B cell (primary cell): ENCODE measurements at regions not wholly inside any gene's neighbourhood (a gene's known extent, or its start where the extent isn't known, plus 50 kb on each side); places are given as distances from the start of the nearest gene placed in this dataset.

Experiments
- ATAC-seq: fragments of 200-7000 bp; cut with Tn5 transposase; one replicate; pipeline ENCODE4 v1.10.0; 2021; ENCODE audit warnings: low read depth, mild to moderate bottlenecking, moderate number of reproducible peaks, moderate library complexity
- CTCF ChIA-PET: fragments of 350-600 bp; sonication (Branson Sonifier 250); formaldehyde crosslinking; loops from one replicate; lab custom pipeline; 2021; ENCODE audit warnings: antibody characterized with exemption, inconsistent platforms; lab: Charles Lee
- POLR2A ChIA-PET: fragments of 350-600 bp; sonication (Branson Sonifier 250); formaldehyde crosslinking; loops from one replicate; lab custom pipeline; 2021; ENCODE audit warnings: antibody characterized with exemption; lab: Charles Lee
- DNase-seq: peaks from one replicate; pipeline ENCODE4 v3.0.0; 2013
- H2AFZ ChIP-seq: 2 replicates; pipeline ENCODE4 v1.6.1; 2012; ENCODE audit warnings: mild to moderate bottlenecking, low read depth, low read length; ENCODE audit not compliant: insufficient read depth, poor library complexity, severe bottlenecking
- H3K27ac ChIP-seq, 2 donors: 1 replicate in 1 of 2; 2 replicates in 1 of 2; pipeline ENCODE4 v1.5.1; 2012 to 2013; ENCODE audit warnings: low read length in 2 of 2, mild to moderate bottlenecking in 2 of 2, moderate library complexity in 1 of 2
- H3K27me3 ChIP-seq, 4 experiments: fragments of 200-600 bp in 1 of 4; sonication (generic) in 1 of 4; replicated peaks in 1 of 4; 1 replicate in 2 of 4; 2 replicates in 2 of 4; pipeline versions ENCODE4 v1.6.1 to v1.7.0; 2013 to 2016; ENCODE audit warnings: low read length in 3 of 4, mild to moderate bottlenecking in 2 of 4, mixed read lengths in 1 of 4, moderate library complexity in 1 of 4; ENCODE audit not compliant: insufficient read depth in 4 of 4, control insufficient read depth in 3 of 4; ENCODE audit errors: control extremely low read depth in 1 of 4
- H3K36me3 ChIP-seq, 2 experiments: replicated peaks in 1 of 2; 1 replicate in 1 of 2; 2 replicates in 1 of 2; pipeline versions ENCODE4 v1.6.1 to v1.7.1; 2013; ENCODE audit warnings: low read length in 1 of 2; ENCODE audit not compliant: insufficient read depth in 2 of 2, control insufficient read depth in 1 of 2; ENCODE audit errors: control extremely low read depth in 1 of 2, extremely low read depth in 1 of 2
- H3K4me1 ChIP-seq, 2 donors: fragments of 200-600 bp in 1 of 2; sonication (generic) in 1 of 2; 1 replicate in 1 of 2; 2 replicates in 1 of 2; pipeline versions ENCODE4 v1.5.1 to v1.6.1; 2013 to 2017; ENCODE audit warnings: low read length in 2 of 2; ENCODE audit not compliant: control insufficient read depth in 2 of 2, insufficient read depth in 2 of 2
- H3K4me2 ChIP-seq: replicated peaks from 2 replicates; pipeline ENCODE3; 2012; ENCODE audit warnings: mild to moderate bottlenecking, low read depth, low read length; ENCODE audit not compliant: poor library complexity, severe bottlenecking
- H3K4me3 ChIP-seq, 5 experiments: fragments of 200-600 bp in 1 of 5; sonication (generic) in 1 of 5; 1 replicate in 3 of 5; 2 replicates in 2 of 5; pipeline versions ENCODE4 v1.5.1 to v1.7.0; 2011 to 2016; ENCODE audit warnings: low read length in 4 of 5, mild to moderate bottlenecking in 4 of 5, low read depth in 2 of 5, control low read depth in 1 of 5, moderate library complexity in 1 of 5; ENCODE audit not compliant: insufficient read depth in 1 of 5; ENCODE audit errors: control extremely low read depth in 1 of 5, extremely low read depth in 1 of 5
- H3K79me2 ChIP-seq: fragments of 200-600 bp; sonication (generic); one replicate; pipeline ENCODE4 v1.6.0; 2016; ENCODE audit warnings: low read length; ENCODE audit not compliant: control insufficient read depth, insufficient read depth
- H3K9ac ChIP-seq: fragments of 200-600 bp; sonication (generic); 2 replicates; pipeline ENCODE4 v1.6.1; 2017; ENCODE audit warnings: mild to moderate bottlenecking, low read length, moderate library complexity
- H3K9me3 ChIP-seq, 3 donors: one replicate each; pipeline versions ENCODE4 v1.6.1 to v1.7.1; 2013; ENCODE audit warnings: low read length in 2 of 3; ENCODE audit not compliant: control insufficient read depth in 2 of 3, insufficient read depth in 1 of 3; ENCODE audit errors: control extremely low read depth in 1 of 3
- H4K20me1 ChIP-seq: 2 replicates; pipeline ENCODE4 v1.6.0; 2012; ENCODE audit warnings: mild to moderate bottlenecking, low read length; ENCODE audit not compliant: insufficient read depth, control insufficient read depth, poor library complexity, severe bottlenecking
- H3K27ac Mint-ChIP-seq: one replicate; pipeline ENCODE4 v1.8.0; 2021; ENCODE audit warnings: mixed read lengths
- H3K27me3 Mint-ChIP-seq: one replicate; pipeline ENCODE4 v1.8.0; 2021; ENCODE audit warnings: mixed read lengths
- H3K4me1 Mint-ChIP-seq: one replicate; pipeline ENCODE4 v1.8.0; 2021; ENCODE audit warnings: mixed read lengths
- H3K4me3 Mint-ChIP-seq: one replicate; pipeline ENCODE4 v1.8.0; 2021; ENCODE audit warnings: mixed read lengths
- H3K9me3 Mint-ChIP-seq: one replicate; pipeline ENCODE4 v1.8.0; 2022; ENCODE audit warnings: mixed read lengths; ENCODE audit not compliant: insufficient read depth
- CTCF ChIP-seq: fragments of 200-600 bp; IDR thresholded peaks from one replicate; pipeline ENCODE4 v1.8.0; 2022; ENCODE audit warnings: antibody characterized with exemption, mild to moderate bottlenecking
- EZH2 ChIP-seq: IDR thresholded peaks from 2 replicates; pipeline ENCODE4 v1.6.1; 2012; ENCODE audit warnings: borderline replicate concordance, low read depth, mild to moderate bottlenecking, moderate library complexity, low read length; ENCODE audit not compliant: insufficient read depth, poor library complexity, severe bottlenecking
- WGBS: methylation state at CpG from one replicate; pipeline ENCODE4 v1.1.5; 2013; ENCODE audit warnings: missing lambda C conversion rate; ENCODE audit not compliant: insufficient coverage; 5-methylcytosine and 5-hydroxymethylcytosine counted together
- intact Hi-C: fragments of 100-400 bp; cut with micrococcal nuclease; formaldehyde crosslinking; loops from one replicate; pipeline ENCODE4 v1.10.0; 2022

GRCh38 chr3:22371036-22371435 is 620.0 kb upstream of the ZNF385D start:
- Mint-ChIP-seq H3K9me3 (no peaks in the 10 kb centered on the region), H3K4me1 (peaks cover 4% of the 10 kb centered on the region), H3K27me3 (peaks cover 34% of the 10 kb centered on the region), H3K4me3 (no peak overlapping the region), H3K27ac (no peak overlapping the region)
- TF ChIP-seq CTCF (no peak), EZH2 (no peak)
- DNase-seq (no peak), ATAC-seq (no peak)
- H3K27ac ChIP-seq: no peak overlapping the region
- no peak overlapping the region for H3K9ac ChIP-seq
- H3K4me1 ChIP-seq: no peaks in the 10 kb centered on the region
- ChIA-PET POLR2A (no interaction called here), CTCF (no interaction called here)
- 39% methylated on average over 7 of the region's 8 CpGs for WGBS
- H3K27me3 ChIP-seq: peaks cover 0 to 10% (median 3%) of the 10 kb centered on the region in 4 experiments
- H3K9me3 ChIP-seq: peaks cover 0 to 3% (median 0%) of the 10 kb centered on the region in 3 donors
- H3K36me3 ChIP-seq: no peaks in the 10 kb centered on the region
- no peaks in the 10 kb centered on the region for H4K20me1 ChIP-seq
- intact Hi-C loops: no loop called here
- H3K79me2 ChIP-seq: no peaks in the 10 kb centered on the region
- H3K4me2 ChIP-seq: no peak overlapping the region
- no peak overlapping the region for H2AFZ ChIP-seq
- no peak overlapping the region for H3K4me3 ChIP-seq

- Mint-ChIP-seq H3K9me3 (no peaks in the 10 kb centered on the region), H3K4me1 (peaks cover 4% of the 10 kb centered on the region), H3K27ac (no peak overlapping the region), H3K27me3 (peaks cover 34% of the 10 kb centered on the region), H3K4me3 (no peak overlapping the region)
- WGBS: 9% methylated on average over 18 of the region's 23 CpGs
- no peak for DNase-seq
- H3K27me3 ChIP-seq: peaks cover 0 to 10% (median 3%) of the 10 kb centered on the region in 4 experiments
- H2AFZ ChIP-seq: no peak overlapping the region
- CTCF ChIA-PET: no interaction called here
- no peaks in the 10 kb centered on the region for H4K20me1 ChIP-seq
- H3K27ac ChIP-seq: no peak overlapping the region
- H3K9ac ChIP-seq: no peak overlapping the region
- H3K4me2 ChIP-seq: no peak overlapping the region
- no peaks in the 10 kb centered on the region for H3K79me2 ChIP-seq
- no peak overlapping the region for H3K4me3 ChIP-seq
- no peak for TF ChIP-seq CTCF
- TF ChIP-seq EZH2: no peak
- no peak for ATAC-seq
- no peaks in the 10 kb centered on the region for H3K4me1 ChIP-seq
- peaks cover 0 to 3% (median 0%) of the 10 kb centered on the region in 3 donors for H3K9me3 ChIP-seq
- intact Hi-C loops: no loop called here
- no peaks in the 10 kb centered on the region for H3K36me3 ChIP-seq
- POLR2A ChIA-PET: no interaction called here
Observed at GRCh38 chr3:22371607-22372291, 620.7 kb upstream of the ZNF385D start.
